Stimulated activated effector memory CD8-positive, alpha-beta T cell treated with anti-CD3 and anti-CD28 coated beads, Interleukin-12 subunit alpha, Interleukin-12 subunit beta, amount 100 ng/mL, for 72 hours (primary cell): ENCODE measurements at regions not wholly inside any gene's neighbourhood (a gene's known extent, or its start where the extent isn't known, plus 50 kb on each side); places are given as distances from the start of the nearest gene placed in this dataset.
"Not testable (repeated sequence)": the region's sequence is repeated elsewhere in the genome, so short reads cannot be mapped to it uniquely, and the experiment has no call there.

Source experiments
- ATAC-seq: fragments of 150-1000 bp; cut with Tn5 transposase; 2 replicates; pipeline ENCODE4 v1.10.0; 2021
- DNase-seq, 2 donors: peaks; one replicate each; pipeline ENCODE4 v3.0.0; 2021 to 2022; ENCODE audit warnings: low spot score in 2 of 2
- H3K27ac Mint-ChIP-seq: one replicate; pipeline ENCODE4 v1.8.0; 2022; ENCODE audit warnings: mild to moderate bottlenecking, mixed read lengths
- H3K36me3 Mint-ChIP-seq: one replicate; pipeline ENCODE4 v1.8.0; 2022; ENCODE audit warnings: mild to moderate bottlenecking, mixed read lengths
- H3K4me1 Mint-ChIP-seq: one replicate; pipeline ENCODE4 v1.8.0; 2022; ENCODE audit warnings: mixed read lengths
- H3K4me3 Mint-ChIP-seq: one replicate; pipeline ENCODE4 v1.8.0; 2022; ENCODE audit warnings: mild to moderate bottlenecking, mixed read lengths
- H3K9me3 Mint-ChIP-seq: one replicate; pipeline ENCODE4 v1.8.0; 2022; ENCODE audit warnings: mixed read lengths

DNA sequence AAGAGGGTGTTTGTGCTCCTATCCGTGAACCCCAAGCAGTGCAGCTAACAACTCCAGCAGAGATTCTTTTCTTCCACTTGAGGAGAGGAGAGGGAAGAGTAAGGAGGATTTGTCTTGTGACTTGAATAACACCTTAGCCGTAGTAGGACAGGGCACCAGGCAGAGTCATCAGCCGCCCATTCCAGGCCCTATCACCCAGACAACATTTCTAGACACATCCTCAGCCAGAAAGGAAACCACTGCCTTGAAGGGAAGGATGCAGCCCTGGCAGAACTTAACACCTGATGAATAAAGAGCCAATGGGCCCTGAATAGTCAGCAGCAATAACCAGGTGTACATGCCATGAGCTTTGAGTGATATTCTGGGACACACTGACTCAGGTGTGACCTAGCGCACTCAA lies 1013.0 kb upstream of the COX7C start:
- ATAC-seq (no peak), DNase-seq (no peak)
- Mint-ChIP-seq H3K4me1 (no peaks in the 10 kb centered on the region), H3K27ac (no peak overlapping the region), H3K9me3 (peaks cover 11% of the 10 kb centered on the region), H3K4me3 (no peak overlapping the region), H3K36me3 (no peaks in the 10 kb centered on the region)

DNA sequence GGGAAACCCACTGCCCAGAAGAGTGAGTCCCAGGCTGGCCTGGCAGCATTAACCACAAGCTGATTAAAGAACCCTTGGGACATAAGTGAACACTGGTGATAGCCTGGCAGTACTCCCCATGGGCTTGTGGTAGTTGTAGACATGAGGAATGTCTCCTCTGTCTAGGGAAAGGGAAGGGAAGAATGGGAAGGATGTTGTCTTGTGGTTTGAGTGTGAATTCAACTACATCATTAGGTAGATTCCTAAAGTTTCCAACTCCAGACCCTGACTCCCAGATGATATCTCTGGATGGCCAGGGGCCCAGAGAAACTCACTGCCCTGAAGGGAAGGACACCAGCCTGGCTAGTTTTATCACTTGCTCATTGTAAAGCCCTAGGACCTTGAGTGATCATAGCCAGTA lies 1012.4 kb upstream of the COX7C start:
- no peak overlapping the region for H3K4me3 Mint-ChIP-seq
- no peaks in the 10 kb centered on the region for H3K4me1 Mint-ChIP-seq
- DNase-seq, result no peak
- ATAC-seq, result peak; percentile 19
- no peaks in the 10 kb centered on the region for H3K36me3 Mint-ChIP-seq
- H3K9me3 Mint-ChIP-seq, result peaks cover 11% of the 10 kb centered on the region
- H3K27ac Mint-ChIP-seq, result no peak overlapping the region

DNA sequence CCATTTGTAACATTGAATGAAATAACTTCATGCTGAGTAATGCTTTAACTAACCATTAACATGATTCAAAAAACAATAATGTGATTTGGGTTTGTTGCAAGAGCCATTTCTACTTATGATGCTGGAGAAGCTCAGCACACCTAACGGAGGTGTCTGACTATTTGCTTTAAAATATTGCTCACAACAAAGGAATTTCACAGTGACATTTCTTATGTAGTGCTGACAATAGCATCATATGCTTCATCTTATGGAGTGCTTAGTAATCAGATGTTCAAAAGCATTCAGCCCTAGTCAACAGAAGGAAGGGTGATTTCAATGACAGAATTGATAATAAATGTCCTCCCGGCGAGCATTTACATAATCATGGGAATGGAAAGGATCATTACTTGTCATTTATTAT lies 1003.3 kb upstream of the COX7C start:
- DNase-seq (no peak), ATAC-seq (no peak)
- peaks cover 11% of the 10 kb centered on the region for H3K9me3 Mint-ChIP-seq

DNA sequence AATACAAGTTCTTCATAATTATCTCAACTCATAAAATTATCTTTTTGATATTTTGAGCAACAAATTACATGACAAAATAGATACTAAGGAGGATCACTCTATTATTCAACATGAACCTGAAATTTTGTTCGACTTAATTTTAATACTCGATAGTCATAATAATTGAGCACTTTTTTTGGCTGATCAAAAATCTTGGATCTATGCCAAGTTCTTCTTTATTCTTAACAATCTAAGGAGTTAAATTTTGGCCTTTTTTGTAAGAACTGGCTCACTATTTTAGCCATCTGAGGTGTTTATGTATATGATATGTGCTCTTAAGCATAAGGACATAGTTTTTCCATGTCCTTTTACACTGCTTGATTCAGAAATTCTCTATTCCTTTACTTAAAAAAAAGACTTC lies 996.1 kb upstream of the COX7C start:
- DNase-seq, result no peak
- Mint-ChIP-seq H3K36me3 (no peaks in the 10 kb centered on the region), H3K9me3 (peaks cover 15% of the 10 kb centered on the region), H3K4me3 (no peak overlapping the region), H3K4me1 (no peaks in the 10 kb centered on the region), H3K27ac (no peak overlapping the region)
- no peak for ATAC-seq

More for the DNA sequence above, 1003.3 kb upstream of the COX7C start:
- H3K4me3 Mint-ChIP-seq, result no peak overlapping the region
- no peaks in the 10 kb centered on the region for H3K36me3 Mint-ChIP-seq
- H3K27ac Mint-ChIP-seq, result no peak overlapping the region
- H3K4me1 Mint-ChIP-seq, result no peaks in the 10 kb centered on the region

GRCh38 chr5:85628153-85628552 lies 989.6 kb upstream of the COX7C start:
- Mint-ChIP-seq H3K4me1 (no peaks in the 10 kb centered on the region), H3K36me3 (no peaks in the 10 kb centered on the region), H3K27ac (no peak overlapping the region), H3K9me3 (peaks cover 2% of the 10 kb centered on the region), H3K4me3 (no peak overlapping the region)
- DNase-seq, result no peak
- no peak for ATAC-seq

- not testable (repeated sequence) for H3K4me3 Mint-ChIP-seq, DNase-seq, H3K4me1 Mint-ChIP-seq, H3K27ac Mint-ChIP-seq, ATAC-seq, H3K9me3 Mint-ChIP-seq, H3K36me3 Mint-ChIP-seq
Observed at GRCh38 chr5:85638495-85639125, 979.1 kb upstream of the COX7C start.

DNA sequence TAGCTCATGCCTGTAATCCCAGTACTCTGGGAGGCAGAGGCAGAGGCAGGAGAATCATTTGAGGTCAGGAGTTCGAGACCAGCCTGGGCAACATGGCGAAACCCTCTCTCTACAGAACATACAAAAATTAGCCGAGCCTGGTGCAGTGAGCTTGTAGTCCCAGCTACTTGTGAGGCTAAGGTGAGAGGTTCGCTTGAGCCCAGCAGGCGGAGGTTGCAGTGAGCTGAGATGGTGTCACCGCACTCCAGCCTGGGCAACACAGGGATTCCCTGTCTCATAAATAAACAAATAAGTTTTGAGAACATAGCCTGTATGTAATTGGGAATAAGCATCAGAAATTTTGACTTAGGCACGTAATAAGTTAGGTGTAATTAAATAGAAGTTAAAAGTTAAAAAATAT lies 971.7 kb upstream of the COX7C start:
- ATAC-seq, result no peak
- no peak overlapping the region for H3K27ac Mint-ChIP-seq

DNA sequence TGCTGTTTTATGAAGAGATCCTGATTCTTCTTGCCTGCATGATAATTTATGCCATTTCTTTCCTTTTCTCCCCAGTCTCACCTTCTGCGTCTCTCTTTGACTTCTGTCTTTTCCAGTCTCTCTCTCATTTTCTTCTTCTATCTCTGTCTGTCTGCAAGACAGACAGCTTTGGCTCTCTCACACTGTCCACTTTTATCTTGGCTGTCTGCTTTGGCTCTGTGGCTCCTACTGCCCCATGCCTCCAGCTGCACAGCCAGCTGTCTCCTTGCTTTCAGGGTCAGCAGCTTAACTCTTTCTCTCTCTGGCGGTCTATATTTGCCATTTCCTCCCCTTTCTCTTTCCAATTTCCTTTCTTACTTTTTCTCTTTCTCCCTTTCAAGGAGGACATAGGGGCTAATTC lies 971.1 kb upstream of the COX7C start:
- Mint-ChIP-seq H3K4me3 (no peak overlapping the region), H3K9me3 (peaks cover 18% of the 10 kb centered on the region), H3K36me3 (no peaks in the 10 kb centered on the region), H3K4me1 (no peaks in the 10 kb centered on the region), H3K27ac (no peak overlapping the region)
- no peak for DNase-seq
- no peak for ATAC-seq

More for the DNA sequence above, 971.7 kb upstream of the COX7C start:
- no peak overlapping the region for H3K4me3 Mint-ChIP-seq
- DNase-seq, result no peak
- no peaks in the 10 kb centered on the region for H3K36me3 Mint-ChIP-seq
- no peaks in the 10 kb centered on the region for H3K4me1 Mint-ChIP-seq
- peaks cover 18% of the 10 kb centered on the region for H3K9me3 Mint-ChIP-seq

- peaks cover 18% of the 10 kb centered on the region for H3K9me3 Mint-ChIP-seq
- H3K4me1 Mint-ChIP-seq, result no peaks in the 10 kb centered on the region
- H3K36me3 Mint-ChIP-seq, result no peaks in the 10 kb centered on the region
- DNase-seq (no peak), ATAC-seq (no peak)
- no peak overlapping the region for H3K4me3 Mint-ChIP-seq
- no peak overlapping the region for H3K27ac Mint-ChIP-seq
Observed at GRCh38 chr5:85647349-85648127, 970.2 kb upstream of the COX7C start.

DNA sequence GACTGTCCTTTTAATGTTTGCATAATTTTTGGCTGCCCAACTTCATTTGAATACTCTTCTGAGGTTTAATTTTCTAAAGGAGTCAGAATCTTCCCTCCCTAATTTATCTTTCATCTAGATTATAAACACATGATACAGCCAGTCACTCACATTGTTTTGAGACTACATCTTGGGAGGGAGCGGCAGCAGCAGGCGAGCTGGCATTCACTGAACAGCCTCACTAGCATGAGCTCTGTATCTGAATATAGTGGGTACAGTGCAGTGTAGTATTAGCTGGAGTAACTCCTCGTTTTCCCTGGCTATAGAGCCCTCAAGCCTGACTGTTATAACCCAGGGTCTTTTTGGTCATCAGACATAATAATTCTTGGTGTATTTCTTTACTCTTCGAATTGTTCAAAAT lies 969.2 kb upstream of the COX7C start:
- peaks cover 18% of the 10 kb centered on the region for H3K9me3 Mint-ChIP-seq
- H3K36me3 Mint-ChIP-seq, result no peaks in the 10 kb centered on the region
- no peak overlapping the region for H3K4me3 Mint-ChIP-seq
- no peak for DNase-seq
- ATAC-seq, result no peak
- H3K27ac Mint-ChIP-seq, result no peak overlapping the region
- H3K4me1 Mint-ChIP-seq, result no peaks in the 10 kb centered on the region

GRCh38 chr5:85651731-85652130 lies 966.0 kb upstream of the COX7C start:
- Mint-ChIP-seq H3K4me1 (no peaks in the 10 kb centered on the region), H3K9me3 (peaks cover 24% of the 10 kb centered on the region), H3K36me3 (no peaks in the 10 kb centered on the region), H3K4me3 (no peak overlapping the region), H3K27ac (no peak overlapping the region)
- DNase-seq (no peak), ATAC-seq (no peak)

- not testable (repeated sequence) for H3K27ac Mint-ChIP-seq, DNase-seq, H3K36me3 Mint-ChIP-seq, H3K4me1 Mint-ChIP-seq, H3K4me3 Mint-ChIP-seq, ATAC-seq
- peaks cover 20% of the 10 kb centered on the region for H3K9me3 Mint-ChIP-seq
Observed at GRCh38 chr5:85654144-85654543, 963.6 kb upstream of the COX7C start.

DNA sequence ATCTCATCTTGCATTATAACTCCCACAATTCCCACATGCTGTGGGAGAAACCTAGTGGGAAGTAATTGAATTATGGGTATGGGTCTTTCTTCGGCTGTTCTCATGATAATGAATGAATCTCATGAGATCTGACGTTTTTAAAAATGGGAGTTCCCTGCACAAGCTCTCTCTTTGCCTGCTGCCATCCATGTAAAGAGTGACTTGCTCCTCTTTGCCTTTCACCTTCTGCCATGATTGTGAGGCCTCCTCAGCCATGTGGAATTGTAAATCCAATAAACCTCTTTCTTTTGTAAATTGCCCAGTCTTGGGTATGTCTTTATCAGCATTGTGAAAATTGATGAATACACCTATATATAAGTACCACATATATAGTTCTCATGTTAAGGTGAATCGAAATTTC lies 961.7 kb upstream of the COX7C start:
- no peak overlapping the region for H3K4me3 Mint-ChIP-seq
- no peak for ATAC-seq
- peaks cover 12% of the 10 kb centered on the region for H3K9me3 Mint-ChIP-seq
- H3K36me3 Mint-ChIP-seq, result no peaks in the 10 kb centered on the region
- no peaks in the 10 kb centered on the region for H3K4me1 Mint-ChIP-seq
- DNase-seq, result no peak
- no peak overlapping the region for H3K27ac Mint-ChIP-seq

GRCh38 chr5:85657328-85657727 lies 960.4 kb upstream of the COX7C start:
- H3K36me3 Mint-ChIP-seq, DNase-seq, H3K4me1 Mint-ChIP-seq, H3K27ac Mint-ChIP-seq, ATAC-seq, H3K4me3 Mint-ChIP-seq: not testable (repeated sequence)
- H3K9me3 Mint-ChIP-seq, result peaks cover 15% of the 10 kb centered on the region

GRCh38 chr5:85662969-85663707 lies 954.6 kb upstream of the COX7C start:
- not testable (repeated sequence) for ATAC-seq, H3K4me1 Mint-ChIP-seq, H3K4me3 Mint-ChIP-seq, H3K27ac Mint-ChIP-seq, H3K36me3 Mint-ChIP-seq, DNase-seq
- H3K9me3 Mint-ChIP-seq, result peaks cover 14% of the 10 kb centered on the region

DNA sequence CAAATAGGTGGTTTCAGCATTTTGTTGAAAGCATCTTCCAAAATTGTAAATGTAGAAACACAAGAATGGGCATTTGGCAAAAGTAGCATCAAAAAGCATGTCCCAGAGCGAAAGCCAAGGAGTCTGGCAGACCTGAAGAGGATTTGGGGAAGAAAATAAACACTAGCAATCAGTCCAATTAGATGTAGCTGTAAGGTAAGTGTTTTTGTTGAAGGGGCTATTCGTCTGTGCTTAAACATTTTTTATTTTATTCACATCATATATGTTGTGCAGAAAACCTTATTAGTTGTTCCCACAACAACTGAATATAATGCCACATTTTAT lies 954.1 kb upstream of the COX7C start:
- Mint-ChIP-seq H3K4me1 (no peaks in the 10 kb centered on the region), H3K9me3 (peaks cover 14% of the 10 kb centered on the region), H3K36me3 (no peaks in the 10 kb centered on the region), H3K27ac (no peak overlapping the region), H3K4me3 (no peak overlapping the region)
- no peak for DNase-seq
- no peak for ATAC-seq
